ENCODE measurements at regions not wholly inside any gene's neighbourhood (a gene's known extent, or its start where the extent isn't known, plus 50 kb on each side); places are given as distances from the start of the nearest gene placed in this dataset.

DNA sequence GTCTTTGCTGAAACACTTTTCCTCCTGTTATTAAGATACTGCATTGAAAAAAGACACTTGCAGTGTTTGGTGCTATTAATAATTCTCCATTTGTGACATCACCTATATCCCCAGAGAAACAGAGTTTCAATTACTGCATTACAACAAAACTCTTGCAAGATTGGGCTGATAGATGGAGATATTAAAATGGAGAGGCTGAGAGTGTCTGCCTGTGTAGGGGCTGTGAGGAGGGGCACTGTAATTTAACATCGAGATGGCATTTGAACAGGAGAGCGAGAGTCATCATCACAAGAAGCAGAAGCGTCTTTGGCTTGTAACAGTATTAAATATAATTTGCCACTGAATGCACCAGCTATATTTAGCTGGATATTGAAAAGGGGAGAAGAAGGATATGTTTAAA lies 316.5 kb downstream of the CDH26 start:
- no peak for DNase-seq (ENCODE audit: low read depth)

DNA sequence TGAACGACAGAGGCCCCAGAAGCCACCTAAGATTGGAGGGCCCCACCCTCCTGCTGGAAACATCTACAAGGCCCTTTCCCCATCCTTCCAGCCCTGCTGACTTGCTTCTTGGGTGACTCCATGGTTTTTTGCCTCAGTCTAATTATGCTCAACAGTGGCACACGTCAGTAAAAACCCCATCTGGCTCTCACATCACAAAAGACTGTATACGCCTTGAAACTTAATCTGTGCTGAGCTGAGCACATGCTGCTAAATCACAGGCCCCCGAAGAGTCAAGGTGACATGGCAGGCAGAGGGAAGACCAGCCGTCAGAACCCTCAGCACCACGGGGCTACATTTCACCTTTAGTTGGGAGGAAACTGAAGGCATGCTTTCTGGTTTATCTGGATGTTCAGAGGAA lies 323.1 kb downstream of the CDH26 start:
- no peak for DNase-seq (ENCODE audit: low read depth)

DNA sequence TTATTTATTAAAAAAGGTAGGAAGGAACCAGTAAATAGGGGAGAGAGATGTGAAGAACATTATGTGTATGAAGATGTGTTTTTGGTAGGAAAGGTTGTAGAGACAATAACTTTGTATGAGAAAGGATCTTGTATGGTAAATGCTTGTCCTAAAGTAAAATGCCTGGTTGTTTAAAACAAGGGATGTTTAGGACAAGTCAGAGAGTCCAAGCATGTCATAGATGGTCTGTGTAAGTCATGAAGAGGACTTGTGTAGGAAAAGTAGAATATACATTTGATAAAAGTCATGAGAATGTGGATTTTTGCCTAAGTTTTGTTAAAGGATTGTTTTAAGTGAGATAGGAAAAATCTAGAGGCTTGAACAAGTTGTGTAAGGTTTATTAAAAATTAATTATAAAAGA lies 325.1 kb downstream of the CDH26 start:
- DNase-seq (ENCODE audit: low read depth), result no peak

DNA sequence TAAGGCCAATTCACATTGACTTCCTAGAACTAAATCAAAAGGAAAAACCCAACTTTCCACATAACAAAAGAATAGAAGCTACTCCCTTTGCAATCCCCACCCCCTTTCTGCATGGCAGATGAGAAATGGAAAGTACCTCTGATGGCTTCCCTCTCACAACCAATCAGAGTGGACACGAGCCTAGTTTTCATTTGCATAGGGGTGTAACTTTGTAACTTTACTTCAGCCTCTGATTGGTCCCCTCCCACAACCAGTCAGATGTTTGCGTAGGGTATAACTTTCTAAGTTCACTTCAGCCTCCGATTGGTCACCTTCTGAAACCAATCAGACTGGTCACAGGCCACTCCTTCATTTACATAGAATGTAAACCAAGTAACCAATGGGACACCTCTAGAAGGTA lies 328.5 kb downstream of the CDH26 start:
- DNase-seq (ENCODE audit: low read depth), result no peak

DNA sequence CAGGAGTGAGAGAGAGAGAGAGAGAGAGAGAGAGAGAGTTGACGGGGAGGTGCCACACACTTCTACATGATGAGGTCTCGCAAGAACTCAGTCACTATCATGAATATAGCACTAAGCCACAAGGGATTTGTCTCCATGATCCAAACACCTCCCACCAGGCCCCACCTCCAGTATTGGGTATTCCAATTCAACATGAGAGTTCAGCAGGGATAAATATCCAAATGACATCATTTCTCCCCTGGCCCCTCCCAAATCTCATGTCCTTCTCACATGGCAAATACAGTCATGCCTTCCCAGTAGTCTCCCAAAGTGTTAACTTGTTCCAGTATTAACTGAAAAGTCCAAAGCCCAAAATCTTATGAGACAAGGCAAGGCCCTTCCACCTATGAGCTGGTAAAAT lies 330.7 kb downstream of the CDH26 start:
- no peak for DNase-seq (ENCODE audit: low read depth)

DNA sequence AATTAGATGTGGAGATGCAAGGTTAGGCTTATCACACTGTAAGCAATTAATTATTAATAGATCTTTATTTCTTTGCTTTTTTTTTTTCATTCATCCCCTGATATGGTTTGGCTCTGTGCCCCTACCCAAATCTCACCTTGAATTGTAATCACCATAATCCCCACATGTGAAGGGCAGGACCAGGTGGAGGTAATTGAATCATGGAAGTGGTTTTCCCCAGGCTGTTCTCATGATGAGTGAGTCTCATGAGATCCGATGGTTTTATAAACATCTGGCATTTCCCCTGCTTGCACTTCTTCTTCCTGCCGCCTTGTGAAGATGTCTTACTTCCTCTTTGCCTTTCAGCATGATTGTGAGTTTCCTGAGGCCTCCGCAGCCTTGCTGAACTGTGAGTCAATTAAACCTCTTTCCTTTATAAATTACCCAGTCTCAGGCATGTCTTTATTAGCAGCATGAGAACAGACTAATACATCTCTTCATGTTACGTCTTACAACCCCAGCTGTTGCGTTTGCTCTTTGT lies 333.8 kb downstream of the CDH26 start:
- DNase-seq (ENCODE audit: low read depth), result no peak

DNA sequence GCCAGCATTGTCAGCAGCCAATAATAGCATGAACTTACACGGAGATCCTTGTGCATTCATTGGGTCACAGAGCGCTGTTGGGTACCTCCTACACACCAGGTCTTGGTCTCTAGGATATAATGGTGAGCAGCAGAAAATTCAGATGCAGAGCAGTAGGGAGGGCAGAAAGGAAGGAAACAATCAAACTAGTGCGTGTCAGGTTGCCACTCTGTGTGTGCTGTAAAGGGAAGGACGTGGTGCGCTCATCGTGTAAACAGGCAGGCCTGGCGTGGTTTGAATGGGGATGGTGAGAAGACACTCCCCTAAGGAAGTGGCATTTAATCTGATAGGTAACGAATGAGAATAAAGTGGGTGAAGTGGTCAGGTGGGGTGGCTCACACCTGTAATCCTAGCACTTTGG lies 336.4 kb downstream of the CDH26 start:
- DNase-seq (ENCODE audit: low read depth), result no peak

DNA sequence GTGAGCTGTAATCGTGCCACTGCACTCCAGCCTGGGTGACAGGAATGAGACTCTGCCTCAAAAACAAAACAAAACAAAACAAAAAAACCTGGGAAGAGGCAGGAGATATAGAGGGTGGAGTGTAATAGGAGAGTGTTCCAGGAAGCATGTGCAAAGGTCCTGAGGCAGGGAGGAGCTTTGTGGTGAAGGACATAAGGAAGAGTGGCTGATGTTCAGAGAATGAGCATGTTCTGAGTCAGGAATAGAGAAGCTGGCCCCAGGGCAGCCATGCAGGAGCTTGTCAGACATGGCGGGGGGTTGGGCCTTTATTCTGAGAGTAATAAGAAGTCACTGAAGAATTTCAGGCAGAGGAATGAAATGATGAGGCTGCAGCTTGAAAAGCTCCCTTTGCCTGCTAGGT lies 337.0 kb downstream of the CDH26 start:
- no peak for DNase-seq (ENCODE audit: low read depth)

DNA sequence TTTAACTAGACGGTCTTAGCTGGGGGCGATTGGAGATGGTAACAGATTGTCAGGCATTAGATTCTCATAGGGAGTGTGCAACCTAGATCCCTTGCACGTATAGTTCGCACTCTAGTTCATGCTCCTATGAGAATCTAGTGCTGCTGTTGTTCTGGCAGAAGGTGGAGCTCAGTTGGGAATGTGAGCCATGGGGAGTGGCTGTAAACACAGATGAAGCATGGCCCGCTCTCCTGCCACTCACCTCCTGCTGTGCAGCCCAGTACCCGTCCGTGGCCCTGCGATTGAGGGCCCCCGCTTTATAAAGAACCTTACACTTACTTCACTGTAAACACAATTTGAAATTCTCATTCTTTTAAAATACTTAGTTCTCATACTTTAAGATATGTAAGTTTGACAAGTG lies 339.4 kb downstream of the CDH26 start:
- DNase-seq (ENCODE audit: low read depth), result no peak

DNA sequence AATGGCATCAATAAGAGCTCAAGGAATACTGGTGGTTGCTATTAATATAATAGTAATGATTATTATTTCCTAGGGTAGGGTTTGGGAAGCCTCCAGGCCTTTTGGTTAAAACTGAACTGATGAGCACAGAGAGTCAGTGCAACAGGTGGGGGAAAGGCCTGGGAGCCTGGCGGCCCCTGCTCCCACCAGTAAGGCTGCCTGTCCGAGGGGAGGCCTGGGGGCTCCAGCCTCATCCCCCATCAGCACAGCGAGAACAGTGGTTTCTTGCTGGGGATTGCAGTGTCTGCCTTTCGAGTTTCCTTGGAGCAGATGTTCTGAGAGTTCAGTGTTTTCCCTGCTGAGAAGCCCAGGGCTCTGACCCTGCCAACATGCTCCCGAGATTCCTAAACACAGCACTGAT lies 340.4 kb downstream of the CDH26 start:
- DNase-seq (ENCODE audit: low read depth), result no peak

DNA sequence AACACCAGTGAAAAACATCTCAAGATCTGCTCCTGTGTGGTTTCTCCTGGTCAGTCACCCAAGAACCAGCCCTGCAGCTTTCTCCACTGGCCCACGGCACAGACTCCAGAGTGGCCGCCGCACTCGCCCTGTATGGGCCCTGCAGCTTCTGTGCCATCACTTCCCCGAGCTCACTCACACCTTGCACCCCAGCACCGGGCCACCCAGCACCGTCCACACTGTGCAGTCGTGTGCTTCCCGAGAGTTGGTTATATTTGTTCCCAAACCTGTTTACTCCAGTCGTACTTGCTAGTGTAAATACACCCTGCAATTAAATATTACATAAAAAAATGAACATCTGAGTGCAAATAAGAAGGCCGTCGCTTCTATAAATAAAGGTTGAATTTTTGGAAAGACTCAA lies 341.7 kb downstream of the CDH26 start:
- DNase-seq (ENCODE audit: low read depth), result no peak

DNA sequence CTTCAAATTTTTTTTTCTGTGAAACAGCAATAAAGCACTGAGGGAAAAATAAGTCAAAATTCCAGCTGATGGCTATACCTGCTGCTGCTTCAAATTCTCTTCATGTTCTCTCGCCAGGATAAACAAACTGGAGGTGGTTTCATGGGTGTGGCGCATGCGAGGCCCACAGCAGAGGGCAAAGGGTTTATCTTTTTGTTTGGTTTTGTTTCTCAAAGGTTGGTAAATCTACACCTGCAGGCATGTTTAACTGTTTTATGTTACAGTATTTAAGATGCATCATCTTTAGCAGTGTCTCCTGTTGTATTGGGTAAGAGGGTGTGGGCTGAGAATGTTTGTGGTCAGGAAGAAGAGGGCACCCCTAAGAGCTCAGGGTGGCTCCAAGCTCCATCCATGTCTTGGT lies 342.2 kb downstream of the CDH26 start:
- no peak for DNase-seq (ENCODE audit: low read depth)

DNA sequence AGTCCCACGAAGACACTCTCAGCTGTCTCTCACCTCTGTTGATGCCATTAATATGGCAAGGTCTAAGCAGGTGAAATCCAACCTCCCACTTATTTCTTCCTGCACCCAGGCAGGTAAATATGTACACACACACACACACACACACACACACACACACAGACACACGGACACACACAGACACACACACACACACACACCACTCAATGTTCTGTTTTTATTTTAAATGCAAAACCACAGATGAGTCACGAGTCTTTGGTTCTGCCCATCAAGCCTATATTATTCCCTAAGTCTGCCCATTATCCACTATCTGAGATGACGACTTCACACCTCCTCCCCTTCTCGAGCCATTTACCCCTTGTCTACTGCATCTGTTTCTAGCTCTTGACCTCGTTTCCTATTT lies 344.7 kb downstream of the CDH26 start:
- DNase-seq (ENCODE audit: low read depth), result no peak

DNA sequence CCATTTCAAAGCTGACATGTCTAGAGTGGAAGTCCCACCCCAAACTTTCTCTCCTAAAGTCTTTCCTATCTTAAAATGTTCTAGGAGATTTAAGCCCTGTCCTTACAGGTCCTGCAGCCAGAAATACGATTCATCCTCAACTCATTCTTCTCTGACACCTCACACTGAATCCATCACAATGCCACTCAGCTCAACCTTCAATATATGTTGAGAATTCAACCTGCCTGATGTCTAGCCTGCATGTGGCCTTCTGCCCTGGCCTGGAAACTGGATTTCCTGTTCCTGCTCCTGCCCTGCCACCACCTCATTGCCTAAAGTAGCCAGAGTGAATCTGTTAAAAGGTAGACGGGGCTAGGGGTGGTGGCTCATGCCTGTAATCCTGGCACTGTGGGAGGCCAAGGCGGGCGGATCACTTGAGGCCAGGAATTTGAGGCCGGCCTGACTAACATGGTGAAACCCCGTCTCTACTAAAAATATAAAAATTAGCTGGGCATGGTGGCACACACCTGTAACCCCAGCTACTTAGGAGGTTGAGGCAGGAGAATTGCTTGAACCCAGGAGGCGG lies 345.9 kb downstream of the CDH26 start:
- no peak for DNase-seq (ENCODE audit: low read depth)

DNA sequence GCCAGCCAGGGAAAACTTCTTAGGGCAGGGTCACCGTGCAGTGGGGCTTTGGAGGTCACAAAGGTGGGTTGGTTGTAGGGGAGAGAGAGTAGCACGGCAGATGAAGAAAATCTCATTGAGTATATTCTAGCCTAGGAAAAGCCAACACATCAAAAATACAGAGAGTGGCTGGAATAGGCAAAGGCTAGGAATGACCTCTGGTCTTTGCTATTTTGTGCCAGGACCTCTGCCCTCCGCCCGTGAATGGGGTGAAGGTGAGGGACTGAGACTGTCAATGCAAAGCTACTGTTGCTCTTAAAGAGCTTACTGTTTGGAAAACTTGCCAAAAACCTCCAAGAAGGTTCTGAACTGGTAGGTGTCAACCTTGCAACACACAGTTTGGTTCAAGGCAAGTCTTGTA lies 346.7 kb downstream of the CDH26 start:
- DNase-seq (ENCODE audit: low read depth), result no peak

DNA sequence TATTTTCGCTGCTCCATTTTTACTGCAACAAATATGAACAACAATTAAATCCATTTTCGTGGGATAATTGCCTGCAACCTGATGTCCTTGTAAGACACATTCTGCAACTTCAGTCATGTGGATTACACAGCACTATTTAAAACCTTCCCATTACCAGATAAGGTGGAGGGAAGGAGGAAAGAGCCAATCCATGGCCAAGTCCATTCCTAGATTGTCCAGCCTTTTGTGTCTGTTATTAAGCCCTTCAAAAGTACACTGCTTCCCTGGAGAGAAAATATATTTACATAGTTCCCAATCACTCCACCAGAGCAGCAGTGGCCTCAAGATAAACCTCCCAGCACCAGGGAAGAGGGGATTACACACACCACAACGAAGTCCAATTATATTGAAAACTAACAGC lies 347.9 kb downstream of the CDH26 start:
- no peak for DNase-seq (ENCODE audit: low read depth)

DNA sequence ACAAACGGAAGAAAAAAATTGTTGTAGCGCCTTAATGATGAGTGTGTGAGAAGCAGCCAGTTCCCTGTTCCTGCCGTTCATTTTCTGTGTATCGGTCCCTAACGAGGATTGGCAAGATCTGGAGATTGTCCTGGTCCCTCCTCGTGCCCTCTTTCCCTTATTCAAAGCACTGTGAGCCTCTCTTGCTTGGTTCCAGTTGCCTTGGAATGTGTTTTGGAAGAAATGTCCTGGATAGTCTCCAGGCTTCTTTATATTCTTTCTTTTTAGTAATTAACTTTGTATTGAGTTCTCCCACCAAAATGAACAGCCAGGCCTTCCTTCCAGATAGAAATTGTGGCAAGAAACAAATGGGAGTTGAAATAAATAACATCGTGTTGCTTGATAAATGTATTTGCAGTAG lies 348.3 kb downstream of the CDH26 start:
- no peak for DNase-seq (ENCODE audit: low read depth)

DNA sequence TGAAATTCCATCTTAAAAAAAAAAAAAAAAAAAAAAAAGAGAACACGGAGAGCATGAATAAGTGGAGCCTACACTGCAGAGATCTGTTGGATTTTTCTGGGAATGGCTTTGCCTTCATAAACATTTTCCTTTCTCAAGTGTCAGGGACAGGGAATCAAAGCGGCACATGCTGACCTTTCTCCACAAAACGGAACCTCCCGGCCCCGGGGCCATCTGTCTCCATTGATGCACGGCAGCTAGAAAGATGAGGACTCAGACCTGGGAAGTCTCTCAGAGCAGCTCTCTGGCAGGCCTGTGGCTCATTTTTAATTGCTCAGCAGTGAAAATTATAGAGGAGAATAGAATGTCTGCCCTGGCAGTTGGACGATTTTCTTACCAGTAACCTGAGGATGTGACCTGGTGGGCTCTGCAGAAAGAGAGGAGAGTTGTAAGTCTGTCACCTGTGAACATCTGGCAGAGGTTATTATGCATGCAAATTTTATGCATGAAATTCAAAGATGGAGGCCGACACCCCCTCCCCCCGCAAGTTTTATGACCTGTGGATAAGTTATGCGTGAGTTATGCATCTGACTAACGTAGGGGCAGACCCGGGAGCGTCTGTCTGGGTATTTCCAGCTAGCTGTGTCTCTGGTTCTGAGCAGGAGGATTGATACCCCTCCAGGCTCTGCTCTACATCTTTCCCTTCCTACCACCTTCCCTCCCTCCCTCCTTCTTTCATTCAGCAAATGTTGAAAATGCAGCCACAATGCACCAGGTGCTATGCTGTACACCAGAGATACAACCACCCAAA lies 352.5 kb downstream of the CDH26 start:
- DNase-seq (ENCODE audit: low read depth), result no peak

DNA sequence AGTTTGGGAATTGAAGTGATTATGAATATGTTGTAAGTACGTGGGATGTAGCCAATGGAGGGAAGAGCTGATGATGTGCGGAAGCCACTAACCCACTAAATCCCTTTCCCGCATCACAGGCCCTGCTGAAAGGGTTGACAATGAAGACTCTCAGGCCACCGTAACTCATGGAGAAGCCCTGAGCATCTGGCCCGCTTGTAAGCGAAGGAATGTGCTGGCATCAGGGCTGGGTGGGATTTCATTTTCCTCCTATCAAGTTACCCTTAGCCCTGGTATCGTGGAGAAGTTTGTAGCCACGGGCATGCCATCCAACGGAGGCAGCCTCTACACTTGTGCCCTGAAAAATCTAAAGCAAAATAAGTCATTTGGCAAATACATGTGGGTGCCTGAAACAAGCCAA lies 355.0 kb downstream of the CDH26 start:
- DNase-seq (ENCODE audit: low read depth), result no peak

DNA sequence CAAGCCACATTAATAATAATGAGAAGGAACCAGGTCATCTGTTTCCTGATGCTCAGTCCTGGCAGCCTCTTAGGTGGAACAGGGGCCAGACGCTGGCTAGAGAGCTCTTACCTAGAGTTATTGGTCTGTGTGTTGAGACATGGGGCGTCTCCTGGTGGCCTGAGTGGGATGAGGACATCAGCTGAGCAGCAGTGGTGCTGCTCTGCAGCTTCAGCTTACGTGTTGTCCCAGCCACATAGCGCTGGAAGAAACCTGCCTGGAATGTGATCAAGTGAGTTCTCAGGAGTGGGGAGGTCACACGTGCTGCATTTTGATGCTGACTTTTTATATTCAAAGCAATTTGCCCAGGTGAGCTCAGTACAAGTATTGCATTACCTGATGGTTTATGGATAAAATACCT lies 355.4 kb downstream of the CDH26 start:
- DNase-seq (ENCODE audit: low read depth), result no peak

DNA sequence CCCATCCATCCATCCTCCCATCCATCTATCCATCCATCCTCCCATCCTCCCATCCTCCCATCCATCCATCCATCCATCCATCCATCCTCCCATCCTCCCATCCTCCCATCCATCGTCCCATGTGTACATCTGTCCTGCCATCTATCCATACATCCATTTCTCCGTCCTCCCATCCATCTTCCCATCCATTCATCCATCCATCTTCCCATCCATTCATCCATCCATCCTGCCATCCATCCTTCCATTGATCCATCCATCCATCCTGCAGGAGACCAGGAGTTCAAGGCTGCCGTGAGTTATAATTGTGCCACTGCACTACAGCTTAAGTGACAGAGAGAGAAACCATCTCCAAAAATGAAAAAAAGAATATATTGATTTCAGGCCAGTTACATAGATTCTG lies 356.5 kb downstream of the CDH26 start:
- no peak for DNase-seq (ENCODE audit: low read depth)

DNA sequence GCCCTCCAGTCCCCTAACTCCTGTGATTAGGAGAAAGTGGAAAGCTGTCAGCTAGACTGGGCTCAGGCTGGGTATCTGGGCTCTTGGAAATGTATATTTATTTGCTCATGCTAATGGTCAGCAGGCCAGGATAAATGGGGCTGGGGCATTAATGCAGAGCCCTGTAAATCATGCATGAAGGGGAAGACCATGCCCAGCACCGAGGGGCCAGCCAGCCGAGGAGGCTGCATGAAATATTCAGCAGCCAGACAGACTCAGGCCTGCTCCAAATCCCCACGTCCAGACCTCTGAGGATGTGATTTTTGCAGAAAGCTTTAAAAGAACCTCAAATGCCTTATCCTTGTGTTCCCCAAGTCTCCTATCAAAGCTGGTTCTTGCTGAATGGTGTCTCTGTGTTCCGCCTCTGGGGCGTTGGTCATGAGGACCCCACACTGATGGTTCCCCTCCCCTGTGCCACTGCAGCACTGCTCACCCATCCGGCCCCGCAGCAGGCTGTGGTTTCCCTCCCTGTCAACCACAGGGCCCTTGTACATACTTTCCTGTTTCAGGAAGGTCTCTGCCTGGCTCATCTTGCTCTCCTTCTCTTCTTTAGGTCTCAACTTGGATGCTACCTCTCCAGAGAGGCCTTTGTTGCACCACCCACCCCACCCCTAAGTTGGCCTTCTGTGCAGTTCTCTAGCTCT lies 358.4 kb downstream of the CDH26 start:
- no peak for DNase-seq (ENCODE audit: low read depth)

DNA sequence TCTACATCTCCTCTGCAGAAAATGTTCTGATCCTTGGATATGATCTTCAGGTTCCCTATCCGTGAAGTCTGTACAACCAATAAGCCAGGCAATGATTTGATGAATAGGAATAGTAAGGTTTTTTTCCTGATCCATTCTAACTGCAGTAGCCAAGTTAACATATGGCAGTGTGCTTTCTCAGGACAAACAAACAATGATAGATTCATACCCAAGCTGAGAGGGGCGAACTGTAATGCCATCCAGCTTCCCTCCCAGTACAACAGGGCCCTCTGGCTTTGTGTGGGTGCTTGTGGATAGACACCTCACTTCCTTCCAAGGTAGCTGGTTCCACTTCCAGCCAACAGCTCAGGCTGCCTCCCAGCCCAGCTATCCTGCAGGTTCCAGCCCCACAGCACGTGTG lies 359.2 kb downstream of the CDH26 start:
- DNase-seq (ENCODE audit: low read depth), result no peak
